Brain pericyte (primary cell): ENCODE measurements at regions not wholly inside any gene's neighbourhood (a gene's known extent, or its start where the extent isn't known, plus 50 kb on each side); places are given as distances from the start of the nearest gene placed in this dataset.

Source experiments
- DNase-seq: peaks from one replicate; pipeline ENCODE4 v3.0.0-alpha.2; 2012; ENCODE audit warnings: low read depth, low spot score

- no peak for DNase-seq
Measured at GRCh38 chr12:124458992-124459851, 108.2 kb downstream of the NCOR2 start.

DNA sequence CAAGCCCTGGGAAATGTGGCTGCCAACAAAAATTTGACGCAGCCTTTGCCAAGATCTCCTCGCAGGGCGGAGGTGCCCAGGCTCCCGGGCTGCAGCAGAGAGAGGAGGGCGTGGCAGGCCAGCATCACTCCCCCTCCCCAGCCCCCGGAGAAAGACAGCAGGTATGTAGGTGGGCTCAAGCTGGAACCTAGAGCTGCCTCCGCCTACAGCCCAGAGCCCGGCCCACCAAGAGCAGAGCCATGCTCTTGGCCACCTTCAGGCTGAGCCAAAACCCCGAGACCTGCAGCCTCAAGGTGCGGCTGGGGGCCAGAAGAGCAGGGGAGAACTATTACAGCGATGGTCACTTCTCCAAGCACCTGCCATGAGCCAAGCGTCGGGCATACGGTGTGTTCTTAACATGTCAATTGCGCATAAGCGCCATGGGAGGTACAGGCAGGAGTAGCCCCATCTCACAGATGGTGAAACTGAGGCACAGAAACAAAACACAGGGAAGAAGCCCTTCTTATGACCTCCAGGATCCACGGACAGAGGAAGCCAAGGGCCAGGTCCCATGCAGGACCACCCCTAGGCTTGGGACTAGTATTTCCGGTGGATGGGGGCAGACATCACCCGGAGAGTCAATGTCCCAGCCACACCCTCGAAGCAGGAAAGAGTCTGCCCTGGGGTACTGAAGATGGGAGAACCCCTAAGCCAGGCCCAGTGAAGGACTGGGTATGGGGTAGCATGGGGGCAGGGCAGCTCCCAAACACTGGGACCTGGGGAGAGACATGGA is 109.0 kb downstream of the NCOR2 start:
- no peak for DNase-seq

GRCh38 chr12:124457287-124458219 is 109.9 kb downstream of the NCOR2 start:
- DNase-seq = no peak

DNA sequence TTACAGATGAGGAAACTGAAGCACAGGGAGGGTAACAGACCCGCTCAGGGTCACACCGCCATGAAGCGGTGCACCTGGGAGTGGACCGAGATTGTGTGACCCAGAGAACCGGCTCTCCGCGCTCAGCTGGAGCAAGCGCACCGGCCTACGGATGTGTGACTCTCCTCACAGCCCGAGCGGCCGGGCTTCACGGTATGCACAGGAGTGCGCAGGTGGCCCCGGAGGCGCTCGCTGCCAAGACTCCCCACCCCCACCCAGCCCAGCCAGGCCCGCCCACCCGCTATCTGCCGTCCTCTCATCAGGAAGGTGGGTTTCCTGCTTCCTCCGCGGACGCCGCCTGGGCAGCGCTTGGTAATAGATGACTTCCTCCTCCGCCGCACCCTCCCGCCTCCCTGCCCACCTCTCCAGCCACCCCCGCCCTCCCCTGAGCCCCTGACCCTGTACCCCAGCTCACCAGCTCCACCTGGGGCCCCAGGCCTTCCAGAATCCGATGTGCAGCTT is 110.7 kb downstream of the NCOR2 start:
- no peak for DNase-seq

DNA sequence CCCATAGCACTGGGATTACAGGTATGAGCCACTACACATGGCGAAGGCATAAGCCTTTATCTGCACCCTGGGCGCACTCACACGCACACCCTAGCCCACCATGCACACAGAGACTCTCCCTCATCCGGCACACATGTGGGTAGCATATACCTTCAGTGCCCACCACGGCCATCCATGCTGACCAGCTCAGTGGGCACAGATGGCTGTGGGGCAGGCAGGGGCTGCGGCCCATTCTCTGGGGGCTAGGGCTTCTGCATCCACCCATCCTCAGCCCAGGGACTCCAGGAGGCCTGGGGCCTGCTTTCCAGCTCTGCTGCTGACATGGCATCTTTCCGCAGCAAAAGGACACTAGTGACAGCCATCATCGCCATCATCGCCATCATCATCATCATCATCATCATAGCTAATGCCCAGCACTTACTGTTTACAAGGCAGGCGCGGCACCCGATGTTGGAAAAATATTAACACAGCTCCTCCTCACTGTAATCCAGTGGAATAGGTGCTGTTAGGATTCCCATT is 111.2 kb downstream of the NCOR2 start:
- DNase-seq = no peak

DNA sequence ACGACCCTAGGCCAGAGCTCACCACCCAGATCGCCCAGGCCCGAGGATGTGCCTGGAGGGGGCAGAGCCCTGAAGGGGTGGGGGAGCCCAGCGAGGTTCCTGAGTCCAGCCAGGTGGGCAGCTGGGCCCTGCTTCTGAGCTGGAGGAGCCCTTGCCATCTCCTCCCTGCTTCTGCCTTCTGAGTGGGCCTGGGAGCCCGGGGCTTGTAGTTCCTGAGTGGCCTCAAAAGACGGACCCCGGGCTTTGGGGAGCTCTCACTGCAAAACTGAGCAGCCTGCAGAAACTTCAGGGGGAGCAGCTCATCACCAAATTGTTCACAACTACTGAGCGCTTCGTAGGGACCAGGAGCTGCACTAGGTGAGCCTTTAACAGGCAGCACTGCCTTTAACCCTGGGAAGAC is 112.1 kb downstream of the NCOR2 start:
- DNase-seq = no peak

DNA sequence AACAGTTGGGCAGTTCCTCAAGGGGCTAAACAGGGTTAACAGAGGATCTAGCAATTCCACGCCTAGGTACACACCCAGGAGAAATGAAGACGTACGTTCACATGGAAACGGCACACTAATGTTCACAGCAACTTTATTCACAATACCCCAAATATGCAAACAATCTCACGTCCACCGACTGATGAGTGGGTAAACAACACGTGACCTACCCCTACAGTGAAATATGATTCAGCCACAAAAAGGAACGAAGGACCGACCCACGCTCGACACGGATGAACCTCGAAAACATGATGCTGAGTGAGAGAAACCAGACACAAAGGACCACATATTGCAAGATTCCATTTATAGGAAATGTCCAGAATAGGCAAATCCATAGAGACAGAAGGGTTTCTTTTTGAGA is 112.7 kb downstream of the NCOR2 start:
- DNase-seq = no peak

DNA sequence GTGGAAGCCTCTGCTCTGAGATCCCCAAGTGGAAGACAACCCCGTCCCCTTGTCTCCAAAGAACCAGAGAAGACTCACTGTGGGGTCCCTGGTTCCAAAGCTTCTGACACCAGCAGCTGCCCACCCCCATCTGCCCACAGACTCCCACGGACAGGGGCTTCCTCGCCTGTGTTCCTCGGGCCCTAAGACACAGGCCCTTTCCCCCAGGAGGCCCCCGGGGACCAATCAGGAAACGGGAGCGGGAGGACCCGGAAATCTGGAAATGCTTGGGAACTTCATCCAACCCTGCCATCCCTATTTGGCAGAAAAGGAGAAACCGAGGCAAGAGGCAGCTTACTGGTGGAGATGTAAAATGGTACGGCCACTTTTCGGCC is 113.1 kb downstream of the NCOR2 start:
- DNase-seq = no peak

- DNase-seq = no peak
Measured at GRCh38 chr12:124453419-124454351, 113.7 kb downstream of the NCOR2 start.

- no peak for DNase-seq
Measured at GRCh38 chr12:124452576-124453331, 114.7 kb downstream of the NCOR2 start.

GRCh38 chr12:124451637-124452243 is 115.7 kb downstream of the NCOR2 start:
- DNase-seq = no peak

DNA sequence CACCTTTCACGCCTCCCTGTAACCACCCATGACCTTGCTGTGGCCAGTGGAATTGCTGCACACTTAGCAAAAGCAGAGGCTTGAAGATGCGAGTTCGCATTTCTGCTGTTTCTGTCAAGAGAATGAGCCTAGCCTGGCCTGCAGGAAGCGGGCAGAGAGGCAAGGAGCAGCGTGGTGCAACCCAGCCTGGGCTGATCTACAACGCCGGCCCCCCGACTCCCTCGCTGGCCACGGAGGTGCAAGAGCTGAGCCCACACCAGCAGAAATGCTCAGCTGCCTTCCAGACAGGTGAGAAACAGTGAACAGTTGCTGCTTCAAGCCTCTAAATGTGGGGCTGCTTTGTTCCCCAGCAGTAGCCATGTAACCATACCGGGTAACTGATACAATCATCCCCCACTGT is 116.4 kb downstream of the NCOR2 start:
- DNase-seq = no peak

DNA sequence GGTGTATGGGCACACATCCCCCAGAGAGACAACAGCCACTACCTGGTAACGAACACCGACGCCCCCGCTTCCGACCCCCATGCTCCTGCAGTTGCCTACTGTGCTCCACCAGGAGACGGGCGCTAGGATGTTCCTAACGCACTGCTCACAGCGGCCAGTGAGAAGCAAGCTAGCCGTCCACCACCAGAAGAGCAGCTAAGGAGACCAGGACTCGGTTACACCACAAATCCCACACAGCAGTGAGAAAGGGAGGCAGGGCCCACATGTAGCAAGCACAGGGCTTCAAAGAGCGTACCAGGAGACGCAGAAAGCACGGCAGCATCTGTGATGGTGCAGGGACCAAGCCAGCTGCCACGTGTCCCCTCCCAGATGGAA is 117.0 kb downstream of the NCOR2 start:
- no peak for DNase-seq

GRCh38 chr12:124449623-124450375 is 117.6 kb downstream of the NCOR2 start:
- DNase-seq = no peak

DNA sequence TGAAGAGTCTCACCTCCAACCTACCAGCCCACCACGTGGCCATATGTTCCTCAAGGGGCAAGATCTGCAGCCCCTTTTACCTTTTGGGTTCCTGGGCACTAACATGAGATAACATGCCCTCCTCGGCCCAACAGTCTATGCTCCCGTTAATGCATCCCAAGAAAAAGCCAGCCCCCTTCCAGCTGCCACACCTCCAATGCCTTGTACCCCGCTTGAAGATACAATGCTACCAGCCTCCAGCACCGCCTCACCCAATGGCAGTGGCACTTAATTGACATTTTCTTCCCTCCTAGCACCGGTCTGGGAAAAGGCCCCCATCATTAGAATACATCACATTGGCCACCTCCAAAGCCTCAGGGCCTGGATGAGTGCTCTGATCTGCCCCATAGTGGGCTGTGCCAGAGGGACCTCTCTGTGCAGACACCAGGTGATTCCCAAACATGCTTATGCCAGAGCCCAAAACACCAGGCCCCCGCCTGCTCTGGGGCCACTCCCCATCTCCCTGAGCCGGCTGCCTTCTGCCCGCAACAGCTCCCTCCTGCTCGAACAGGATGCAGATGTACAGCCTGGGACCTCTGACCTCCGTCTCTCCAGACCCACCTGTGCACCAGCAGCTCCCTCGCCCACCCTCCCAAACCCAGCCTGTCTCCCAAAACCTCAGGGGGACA is 118.3 kb downstream of the NCOR2 start:
- no peak for DNase-seq

DNA sequence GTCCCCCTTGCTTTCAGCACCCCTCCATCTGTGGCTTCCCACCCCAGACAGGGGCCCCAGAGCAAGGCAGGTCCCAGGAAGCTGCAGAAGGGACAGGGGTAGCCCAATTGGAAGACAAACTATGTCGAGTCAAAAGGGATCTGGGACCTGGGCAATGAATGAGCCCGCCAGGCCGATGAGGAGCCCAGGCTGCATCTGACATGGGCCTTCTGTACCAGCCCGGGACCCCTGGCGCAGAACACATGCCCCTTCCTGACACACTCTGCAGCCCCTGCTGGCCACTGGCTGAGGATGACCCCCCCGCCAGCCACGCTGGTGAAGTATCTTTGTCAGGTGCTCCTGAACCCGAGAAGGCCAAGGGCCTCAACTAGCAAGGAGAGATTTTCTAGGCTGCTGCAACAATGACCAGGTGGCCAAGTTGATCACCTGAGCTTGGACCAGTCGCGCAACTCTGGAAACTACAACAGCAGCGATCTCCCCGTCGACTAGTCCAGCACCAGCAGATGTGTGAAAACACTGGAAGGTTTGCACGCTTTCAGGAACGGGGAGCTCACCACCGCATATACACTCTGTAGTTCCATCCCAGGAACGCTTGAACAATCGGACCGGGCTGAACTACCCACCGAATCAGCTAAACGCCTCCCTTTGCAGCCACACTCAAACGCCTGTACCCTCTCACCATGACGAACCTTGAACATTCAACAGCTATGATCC is 119.0 kb downstream of the NCOR2 start:
- DNase-seq = no peak

- DNase-seq = no peak
Measured at GRCh38 chr12:124446364-124446763, 121.0 kb downstream of the NCOR2 start.
